Natural killer cell treated with Interleukin-12 subunit alpha and Interleukin-12 subunit beta and Interleukin-15 and Interleukin-18, amount 100 ng/mL, for 72 hours (primary cell): ENCODE measurements at regions not wholly inside any gene's neighbourhood (a gene's known extent, or its start where the extent isn't known, plus 50 kb on each side); places are given as distances from the start of the nearest gene placed in this dataset.
"Not testable (repeated sequence)": the region's sequence is repeated elsewhere in the genome, so short reads cannot be mapped to it uniquely, and the experiment has no call there.

Experiments
- ATAC-seq, 2 donors: fragments of 150-1000 bp; cut with Tn5 transposase in 1 of 2; sonication (Bioruptor Pico), chemical (Tn5 transposase) in 1 of 2; 2 replicates each; pipeline ENCODE4 v1.10.0; 2021
- DNase-seq: peaks from one replicate; pipeline ENCODE4 v3.0.0; 2022; ENCODE audit warnings: low spot score
- H3K27ac Mint-ChIP-seq, 2 donors: 1 replicate in 1 of 2; 2 replicates in 1 of 2; pipeline ENCODE4 v1.8.0; 2022; ENCODE audit warnings: mixed read lengths in 2 of 2, mild to moderate bottlenecking in 1 of 2, moderate library complexity in 1 of 2
- H3K27me3 Mint-ChIP-seq, 2 donors: 1 replicate in 1 of 2; 2 replicates in 1 of 2; pipeline ENCODE4 v1.8.0; 2022; ENCODE audit warnings: mixed read lengths in 2 of 2
- H3K36me3 Mint-ChIP-seq: one replicate; pipeline ENCODE4 v1.8.0; 2022; ENCODE audit warnings: mixed read lengths
- H3K4me1 Mint-ChIP-seq, 2 donors: 1 replicate in 1 of 2; 2 replicates in 1 of 2; pipeline ENCODE4 v1.8.0; 2022; ENCODE audit warnings: low read depth in 2 of 2, mixed read lengths in 2 of 2, mild to moderate bottlenecking in 1 of 2
- H3K4me3 Mint-ChIP-seq: one replicate; pipeline ENCODE4 v1.8.0; 2022; ENCODE audit warnings: mixed read lengths
- H3K9me3 Mint-ChIP-seq: 2 replicates; pipeline ENCODE4 v1.8.0; 2022; ENCODE audit warnings: mixed read lengths

DNA sequence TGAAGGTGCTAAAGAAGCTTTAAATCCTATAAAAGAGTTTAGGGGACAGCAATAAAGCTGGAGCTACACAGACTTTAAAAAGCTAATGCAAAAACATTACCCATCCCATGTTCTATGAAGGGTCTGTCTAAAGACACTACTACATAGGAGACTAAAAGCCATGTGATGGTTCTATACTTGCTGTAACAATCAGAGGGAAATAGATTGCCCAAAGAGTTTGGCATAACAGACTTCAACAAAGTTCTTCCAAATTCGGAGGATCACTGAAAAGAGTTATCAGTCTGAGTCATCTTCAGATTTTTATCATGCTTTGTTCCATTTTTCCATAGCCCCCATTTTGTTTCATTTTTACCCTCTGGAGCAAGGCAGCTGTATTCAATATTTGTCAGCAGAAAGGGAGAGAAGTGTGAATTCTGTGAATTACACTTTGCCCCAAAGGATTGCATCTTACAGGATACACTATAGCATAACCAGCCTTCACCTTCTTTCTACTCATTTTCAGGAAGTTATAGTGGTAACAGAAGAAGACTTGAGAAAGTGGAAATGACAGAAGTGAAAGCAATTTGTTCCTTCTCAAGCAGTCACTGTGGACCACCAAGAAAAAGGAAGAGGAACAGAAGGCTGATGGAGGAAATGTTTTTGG, 143.3 kb downstream of the AVL9 start:
- not testable (repeated sequence) for H3K27me3 Mint-ChIP-seq, DNase-seq, H3K9me3 Mint-ChIP-seq, H3K36me3 Mint-ChIP-seq
- peak overlapping the region; percentile 26 for H3K4me3 Mint-ChIP-seq
- peaks cover 9 to 23% of the 10 kb centered on the region in 2 donors for H3K4me1 Mint-ChIP-seq
- peak overlapping the region in 1 of 2 donors; percentile 70 for H3K27ac Mint-ChIP-seq
- ATAC-seq = peak; percentile 36 to 86
